HG03439 (cell line): ENCODE measurements at regions not wholly inside any gene's neighbourhood (a gene's known extent, or its start where the extent isn't known, plus 50 kb on each side); places are given as distances from the start of the nearest gene placed in this dataset.

Experiments used
- ATAC-seq: cut with Tn5 transposase; IDR thresholded peaks from one replicate; pipeline ENCODE4 v1.9.1; 2021; ENCODE audit warnings: mild to moderate bottlenecking, moderate library complexity; ENCODE audit not compliant: unreplicated experiment

- no peak for ATAC-seq
These were observed 275.6 kb downstream of the BRD1 start for GRCh38 chr22:49551897-49552614.

- ATAC-seq: no peak
These were observed 276.2 kb downstream of the BRD1 start for GRCh38 chr22:49551446-49551845.

DNA sequence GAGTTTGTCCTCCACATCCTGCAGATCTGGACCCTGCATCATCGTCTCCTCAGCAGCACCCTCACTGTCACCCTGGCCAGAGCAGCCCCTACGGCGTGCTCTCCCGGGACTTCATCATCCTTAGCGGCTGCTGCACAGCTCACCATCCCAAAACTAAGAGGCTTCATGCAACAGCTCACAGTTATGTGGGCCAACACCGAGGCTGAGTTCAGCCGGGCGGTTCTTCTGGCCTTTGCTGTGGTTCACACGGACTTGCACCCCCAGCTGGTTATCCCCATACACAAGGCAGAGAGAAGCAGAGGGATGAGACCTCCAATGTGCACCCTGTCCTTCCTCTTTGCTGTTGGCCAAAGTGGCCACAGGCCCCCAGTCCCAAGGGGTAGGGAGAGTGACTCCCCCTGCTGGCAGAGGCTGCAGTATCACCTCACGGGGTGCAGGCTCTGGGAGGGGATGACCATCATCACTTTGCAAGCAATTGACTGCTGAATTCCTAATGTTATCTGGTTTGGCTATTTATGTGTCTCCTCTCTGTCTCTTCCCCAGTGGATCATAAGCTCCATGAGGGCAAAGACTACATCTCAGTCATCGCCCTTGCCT lies 276.8 kb downstream of the BRD1 start:
- no peak for ATAC-seq

DNA sequence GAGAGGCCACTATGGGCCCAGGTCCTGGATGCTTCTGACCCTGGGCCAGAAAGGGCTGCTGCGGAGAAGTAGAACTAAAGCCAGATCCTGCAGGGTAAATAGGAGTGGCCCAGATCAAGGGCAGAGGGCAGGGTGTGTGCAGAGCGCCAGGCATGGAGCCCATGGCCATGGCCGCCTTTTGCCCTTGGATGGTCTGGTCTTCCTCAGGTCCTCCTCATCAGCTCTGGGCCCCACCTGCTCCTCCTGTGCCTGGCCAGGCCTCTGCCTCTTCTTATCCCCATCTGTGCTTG lies 277.6 kb downstream of the BRD1 start:
- no peak for ATAC-seq

DNA sequence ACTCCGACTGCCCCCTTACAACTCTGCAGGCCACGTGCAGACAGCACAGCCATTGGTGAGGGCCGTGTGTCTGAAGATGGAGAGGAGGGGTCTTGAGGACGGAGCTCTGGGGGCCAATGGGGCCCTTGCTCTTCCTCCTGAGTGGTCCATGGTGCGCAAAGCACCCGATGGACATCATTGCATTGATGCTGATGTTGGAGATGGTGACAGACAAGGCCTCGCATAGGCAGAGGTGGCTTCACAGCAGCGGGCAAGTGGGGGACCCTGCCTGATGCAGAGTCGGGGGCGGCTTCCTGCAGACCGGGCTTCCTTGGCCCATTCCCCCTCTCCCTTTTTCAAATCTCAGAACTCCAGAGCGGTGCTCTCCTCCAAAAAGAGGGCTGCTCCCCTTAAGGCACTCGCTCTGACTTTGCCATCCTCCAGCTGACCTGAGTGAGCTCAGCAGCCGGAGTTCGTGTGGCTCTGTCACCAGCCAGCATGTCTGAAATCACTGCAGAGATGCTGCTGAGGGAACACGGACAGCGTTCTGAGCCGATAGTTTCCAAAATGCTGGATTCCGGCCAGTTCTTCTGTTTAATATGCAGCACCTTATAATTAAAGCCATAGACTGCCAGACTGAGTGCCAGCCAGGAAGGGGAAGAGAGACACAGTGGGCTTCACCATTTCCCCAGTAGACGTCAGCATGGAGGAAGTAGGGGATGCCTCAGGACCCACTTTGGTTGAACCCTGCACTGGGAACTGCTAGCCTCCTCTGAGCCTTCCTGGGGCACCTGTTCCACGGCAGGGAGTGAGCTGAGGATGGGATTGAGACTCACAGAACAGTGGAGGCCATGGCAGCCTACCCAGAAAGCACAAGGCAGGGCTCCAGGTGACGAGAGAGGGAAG lies 278.2 kb downstream of the BRD1 start:
- ATAC-seq: no peak

DNA sequence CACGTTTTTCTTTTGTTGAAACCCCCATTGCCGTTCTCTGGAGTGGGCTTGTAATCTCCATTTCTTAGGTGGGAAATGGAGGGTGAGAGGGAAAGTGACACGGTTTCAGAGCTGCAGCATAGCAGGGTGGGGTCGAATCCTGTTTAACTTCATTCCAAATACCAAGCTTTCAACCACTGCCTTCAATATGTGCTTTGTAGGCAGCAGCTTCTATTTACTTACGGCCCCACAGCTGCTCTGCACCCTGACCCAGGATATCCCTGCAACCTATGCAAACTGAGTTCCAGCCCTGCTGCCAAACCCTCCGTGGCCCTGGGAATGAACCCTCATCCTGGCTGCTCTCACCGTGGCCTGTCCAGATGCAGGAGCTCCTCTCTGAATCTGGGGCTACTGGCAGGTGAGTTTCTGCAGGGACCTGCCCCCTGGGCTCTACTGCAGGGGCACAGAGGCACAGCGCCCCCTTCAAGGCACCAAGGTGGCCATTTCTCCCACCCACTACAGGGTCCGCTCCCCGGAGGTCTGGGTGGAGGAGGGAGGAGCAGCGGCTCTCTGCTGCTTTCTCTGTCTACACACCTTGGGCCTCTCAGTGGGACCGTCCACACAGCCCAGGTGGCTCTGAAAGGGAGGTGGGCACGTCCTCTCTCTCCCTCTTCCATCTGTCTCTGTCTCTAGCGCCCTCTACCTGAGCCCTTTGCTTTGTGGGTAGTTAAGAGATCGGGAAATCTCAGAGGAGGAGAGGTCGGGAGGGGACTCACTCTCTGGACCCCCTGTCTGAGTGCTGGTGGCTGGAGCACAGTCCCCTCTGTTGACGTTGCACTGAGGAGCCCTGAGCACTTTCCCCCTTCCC lies 279.1 kb downstream of the BRD1 start:
- ATAC-seq: no peak

GRCh38 chr22:49547751-49548239 lies 279.9 kb downstream of the BRD1 start:
- no peak for ATAC-seq

DNA sequence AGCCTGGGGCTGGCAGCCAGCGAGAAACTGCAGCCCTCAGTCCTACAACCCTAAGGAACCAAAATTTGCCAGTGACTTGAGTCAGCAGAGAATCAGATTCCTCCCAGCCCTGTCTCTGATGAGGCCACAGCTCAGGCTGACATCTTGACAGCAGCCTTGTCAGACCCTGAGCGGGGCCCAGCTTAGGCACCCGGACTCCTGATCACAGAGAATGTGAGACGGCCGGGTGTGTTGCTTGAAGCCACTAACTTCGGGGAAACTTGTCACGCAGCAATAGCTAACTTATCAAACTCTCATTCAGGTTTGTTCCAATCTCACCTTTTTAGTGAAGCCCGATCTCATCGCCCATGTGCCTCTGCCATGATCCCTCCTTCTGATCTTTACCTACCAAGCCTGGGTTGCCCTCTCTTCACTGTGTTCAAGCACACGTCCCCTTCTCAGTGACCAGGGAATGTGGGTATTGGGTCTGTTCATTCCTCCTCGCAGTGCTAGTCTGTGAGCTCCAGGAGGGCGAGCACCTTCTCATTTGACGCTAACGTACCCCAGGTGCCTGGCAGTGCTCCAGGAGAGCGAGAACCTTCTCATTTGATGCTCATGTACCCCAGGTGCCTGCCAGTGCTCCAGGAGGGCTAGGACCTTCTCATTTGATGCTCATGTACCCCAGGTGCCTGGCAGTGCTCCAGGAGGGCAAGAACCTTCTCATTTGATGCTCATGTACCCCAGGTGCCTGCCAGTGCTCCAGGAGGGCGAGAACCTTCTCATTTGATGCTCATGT lies 280.7 kb downstream of the BRD1 start:
- ATAC-seq: no peak

DNA sequence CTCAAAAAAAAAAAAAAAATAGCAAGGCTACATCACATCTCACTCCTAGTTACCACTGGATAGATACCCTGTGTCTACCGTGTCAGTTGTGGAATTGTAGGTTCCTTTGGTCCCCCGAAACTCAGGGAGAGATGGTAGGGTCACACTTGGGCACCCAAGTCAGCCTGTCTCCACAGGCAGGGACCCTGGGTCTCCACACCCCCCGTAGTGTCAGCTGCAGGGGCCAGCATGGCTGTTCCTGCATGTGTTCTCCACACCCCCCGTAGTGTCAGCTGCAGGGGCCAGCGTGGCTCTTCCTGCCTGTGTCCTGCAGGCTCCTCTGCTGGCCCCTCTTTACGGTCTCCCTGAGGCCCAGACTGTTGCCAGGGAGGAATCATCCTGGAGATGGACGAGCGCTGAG lies 282.1 kb downstream of the BRD1 start:
- ATAC-seq: no peak

DNA sequence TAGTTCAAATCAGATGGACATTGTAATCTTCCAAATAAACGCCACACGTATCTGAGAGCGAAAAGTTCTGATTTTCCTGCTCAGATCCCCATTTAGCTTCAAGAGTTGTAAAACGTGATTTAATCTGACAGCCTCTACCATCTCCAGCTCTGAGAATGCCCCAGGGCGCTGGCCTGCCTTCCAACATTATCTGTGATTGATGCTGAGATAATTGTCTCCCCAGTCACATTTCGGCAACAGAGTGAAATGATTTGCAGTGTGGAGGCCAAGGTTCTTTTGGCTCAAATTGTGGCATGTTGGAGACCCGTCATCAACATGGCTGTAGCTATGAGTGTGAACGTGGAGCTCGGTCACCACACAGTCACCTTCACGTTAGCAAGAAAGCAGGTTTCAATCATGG lies 283.4 kb downstream of the BRD1 start:
- no peak for ATAC-seq

- no peak for ATAC-seq
These were observed 283.8 kb downstream of the BRD1 start for GRCh38 chr22:49543876-49544275.

- ATAC-seq: no peak
These were observed 285.9 kb downstream of the BRD1 start for GRCh38 chr22:49541693-49542230.

GRCh38 chr22:49540913-49541692 lies 286.6 kb downstream of the BRD1 start:
- no peak for ATAC-seq

- ATAC-seq: no peak
These were observed 287.4 kb downstream of the BRD1 start for GRCh38 chr22:49540084-49540912.

DNA sequence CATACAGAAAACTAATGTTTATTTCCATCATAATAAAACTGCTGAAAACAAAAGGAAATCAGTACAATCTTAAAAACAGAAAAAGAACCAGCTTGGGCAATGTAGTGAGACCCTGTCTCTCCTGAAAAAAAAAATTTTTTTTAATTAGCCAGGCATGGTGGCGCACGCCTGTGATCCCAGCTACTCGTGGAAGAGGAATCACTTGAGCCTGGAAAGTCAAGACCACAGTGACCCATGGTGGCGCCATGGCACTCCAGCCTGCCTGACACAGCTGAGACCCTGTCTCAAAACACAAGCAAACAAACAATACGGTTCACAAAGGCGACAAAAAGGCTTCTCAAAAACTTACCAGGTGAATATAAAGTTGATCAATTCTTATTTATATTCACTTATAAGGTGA lies 289.7 kb downstream of the BRD1 start:
- ATAC-seq: no peak

GRCh38 chr22:49536571-49537131 lies 291.0 kb downstream of the BRD1 start:
- ATAC-seq: no peak

DNA sequence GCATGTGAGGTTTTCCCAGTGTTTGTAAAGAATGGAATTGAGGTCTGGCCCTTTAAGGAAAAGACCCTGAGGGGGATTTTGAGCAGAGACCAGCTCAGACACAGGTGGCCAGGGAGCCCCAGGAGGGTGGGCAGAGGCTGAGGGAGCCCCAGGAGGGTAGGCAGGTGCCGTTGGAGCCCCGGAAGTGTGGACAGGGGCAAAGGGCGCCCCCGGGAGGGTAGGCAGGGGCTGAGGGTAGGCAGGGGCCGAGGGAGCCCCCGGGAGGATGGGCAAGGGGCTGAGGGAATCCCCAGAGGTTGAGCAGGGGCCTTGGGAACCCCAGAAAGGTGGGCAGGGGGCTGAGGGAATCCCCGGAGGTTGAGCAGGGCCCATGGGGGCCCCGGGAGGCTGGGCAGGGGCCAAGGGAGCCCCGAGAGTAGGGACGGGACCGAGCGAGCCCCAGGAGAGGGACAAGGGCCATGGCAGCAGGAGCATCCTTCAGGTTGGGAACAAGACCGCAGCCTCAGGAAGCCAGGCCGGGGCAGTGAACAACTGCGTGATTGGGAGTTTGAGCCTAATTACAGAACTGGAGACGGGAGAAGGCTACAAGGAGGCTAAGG lies 292.0 kb downstream of the BRD1 start:
- ATAC-seq: no peak

GRCh38 chr22:49535126-49535525 lies 292.5 kb downstream of the BRD1 start:
- ATAC-seq: no peak
